ENCODE measurements at regions not wholly inside any gene's neighbourhood (a gene's known extent, or its start where the extent isn't known, plus 50 kb on each side); places are given as distances from the start of the nearest gene placed in this dataset.

GRCh38 chr20:7178004-7178403 lies 410.5 kb downstream of the BMP2 start:
- no peak overlapping the region for H3K27ac Mint-ChIP-seq
- H3K4me3 ChIP-seq = no peak overlapping the region
- ATAC-seq (no peak), DNase-seq (ENCODE audit: low spot score) (no peak)
- no peaks in the 10 kb centered on the region for H3K27me3 ChIP-seq (ENCODE audit: insufficient read depth)
- peaks cover 3% of the 10 kb centered on the region for H3K9me2 ChIP-seq (ENCODE audit: insufficient read depth)
- no peaks in the 10 kb centered on the region for H3F3A ChIP-seq (replicated peaks; ENCODE audit: low read depth)
- no peak overlapping the region for H2AFZ ChIP-seq
- peaks cover 14% of the 10 kb centered on the region; the same call in 2 of the 3 replicates for H3K36me3 Mint-ChIP-seq (ENCODE audit: low read depth)
- no peak overlapping the region for H3K4me2 ChIP-seq
- H3K4me3 Mint-ChIP-seq = no peak overlapping the region
- no peaks in the 10 kb centered on the region for H3K79me2 ChIP-seq (replicated peaks; ENCODE audit: insufficient read depth)
- peaks cover 4% of the 10 kb centered on the region; the same call in 1 of the 2 replicates for H3K36me3 ChIP-seq (ENCODE audit: insufficient read depth)
- H3K9me3 Mint-ChIP-seq = peaks cover 33% of the 10 kb centered on the region
- TF ChIP-seq ETS1 (IDR thresholded peaks at IDR 0.05) (no peak), JUNB (IDR thresholded peaks at IDR 0.05; ENCODE audit: unreplicated experiment) (no peak), STAT1 (IDR thresholded peaks at IDR 0.05; ENCODE audit: unreplicated experiment) (no peak), CTCF (conservative IDR thresholded peaks at IDR 0.05; ENCODE audit: low read depth in 2 of 2) (no peak), ZNF331 (CRISPR knock-in tag; IDR thresholded peaks at IDR 0.05; ENCODE audit: low read depth) (no peak), EZH2phosphoT487 (IDR thresholded peaks at IDR 0.05; ENCODE audit: unreplicated experiment) (no peak), NANOG (IDR thresholded peaks at IDR 0.05; ENCODE audit: borderline replicate concordance) (no peak), REST (IDR thresholded peaks at IDR 0.05; ENCODE audit: unreplicated experiment) (no peak), EZH2 (IDR thresholded peaks at IDR 0.05; ENCODE audit: low read depth, unreplicated experiment) (no peak), ZNF462 (CRISPR knock-in tag; IDR thresholded peaks at IDR 0.05) (no peak), ZNF114 (CRISPR knock-in tag; IDR thresholded peaks at IDR 0.05) (no peak), CREB1 (CRISPR knock-in tag; IDR thresholded peaks at IDR 0.05; ENCODE audit: low read depth) (no peak), POLR2AphosphoS5 (IDR thresholded peaks at IDR 0.05; ENCODE audit: low read depth) (no peak)
- no peaks in the 10 kb centered on the region for H3K4me1 ChIP-seq (ENCODE audit: insufficient read depth)
- H4K20me1 ChIP-seq (replicated peaks; ENCODE audit: insufficient read depth) = no peaks in the 10 kb centered on the region
- H3K27me3 Mint-ChIP-seq (ENCODE audit: insufficient read depth, low read depth, poor library complexity) = no peaks in the 10 kb centered on the region
- no peaks in the 10 kb centered on the region for H3K4me1 Mint-ChIP-seq
- H3K27ac ChIP-seq (ENCODE audit: low read depth) = no peak overlapping the region

All from GM23338 (cell line).